Neuronal stem cell (in vitro differentiated cells): ENCODE measurements at regions not wholly inside any gene's neighbourhood (a gene's known extent, or its start where the extent isn't known, plus 50 kb on each side); places are given as distances from the start of the nearest gene placed in this dataset.

Experiments used
- DNase-seq: peaks from one replicate; pipeline ENCODE4 v3.0.0-alpha.2; 2013; ENCODE audit warnings: low spot score
- H2AFZ ChIP-seq: one replicate; pipeline ENCODE4 v1.6.1; 2013; ENCODE audit warnings: mild to moderate bottlenecking, low read length, inconsistent platforms
- H2AK5ac ChIP-seq: 2 replicates; pipeline ENCODE4 v1.6.1; 2013; ENCODE audit warnings: low read depth, mild to moderate bottlenecking, inconsistent platforms, low read length, moderate library complexity, mixed read lengths
- H2BK120ac ChIP-seq: 2 replicates; pipeline ENCODE4 v1.6.1; 2013; ENCODE audit warnings: low read depth, mild to moderate bottlenecking, inconsistent platforms, low read length, moderate library complexity, mixed read lengths
- H2BK12ac ChIP-seq: one replicate; pipeline ENCODE4 v1.6.1; 2013; ENCODE audit warnings: low read length, inconsistent platforms
- H2BK15ac ChIP-seq: 2 replicates; pipeline ENCODE4 v1.6.1; 2013; ENCODE audit warnings: mild to moderate bottlenecking, low read length, inconsistent platforms, mixed read lengths
- H2BK5ac ChIP-seq: one replicate; pipeline ENCODE4 v1.6.1; 2013; ENCODE audit warnings: inconsistent platforms, mild to moderate bottlenecking, low read length, moderate library complexity
- H3K14ac ChIP-seq: one replicate; pipeline ENCODE4 v1.6.1; 2013; ENCODE audit warnings: low read length, inconsistent platforms
- H3K18ac ChIP-seq: 2 replicates; pipeline ENCODE4 v1.6.1; 2013; ENCODE audit warnings: low read length, inconsistent platforms
- H3K23ac ChIP-seq: 2 replicates; pipeline ENCODE4 v1.6.1; 2013; ENCODE audit warnings: low read depth, mild to moderate bottlenecking, mixed read lengths, low read length, inconsistent platforms; ENCODE audit not compliant: poor library complexity
- H3K27ac ChIP-seq: replicated peaks from 3 replicates; pipeline ENCODE4 v1.5.1; 2013; ENCODE audit warnings: low read length, inconsistent platforms
- H3K27me3 ChIP-seq, 3 experiments: 2 replicates each; pipeline ENCODE4 v1.6.1; 2013; ENCODE audit warnings: low read length in 3 of 3, mild to moderate bottlenecking in 2 of 3, inconsistent platforms in 1 of 3, low read depth in 1 of 3, mixed read lengths in 1 of 3, moderate library complexity in 1 of 3; ENCODE audit not compliant: control insufficient read depth in 3 of 3, insufficient read depth in 3 of 3
- H3K36me3 ChIP-seq, 2 donors: replicated peaks in 1 of 2; 2 replicates each; pipeline ENCODE4 v1.6.1; 2013; ENCODE audit warnings: low read length in 2 of 2; ENCODE audit not compliant: control insufficient read depth in 2 of 2, insufficient read depth in 2 of 2
- H3K4ac ChIP-seq: 2 replicates; pipeline ENCODE4 v1.6.1; 2013; ENCODE audit warnings: inconsistent platforms, mild to moderate bottlenecking, low read length, moderate library complexity
- H3K4me1 ChIP-seq, 2 donors: 1 replicate in 1 of 2; 2 replicates in 1 of 2; pipeline ENCODE4 v1.6.1; 2013; ENCODE audit warnings: low read length in 2 of 2, low read depth in 1 of 2; ENCODE audit not compliant: control insufficient read depth in 2 of 2, insufficient read depth in 1 of 2
- H3K4me2 ChIP-seq: one replicate; pipeline ENCODE4 v1.6.1; 2013; ENCODE audit warnings: mild to moderate bottlenecking, low read length, inconsistent platforms; ENCODE audit not compliant: insufficient read depth, poor library complexity, severe bottlenecking
- H3K4me3 ChIP-seq, 2 donors: 2 replicates each; pipeline ENCODE4 v1.5.1; 2013; ENCODE audit warnings: low read length in 2 of 2, mild to moderate bottlenecking in 2 of 2, inconsistent platforms in 1 of 2, moderate library complexity in 1 of 2
- H3K79me1 ChIP-seq: one replicate; pipeline ENCODE4 v1.6.1; 2013; ENCODE audit warnings: low read depth, mild to moderate bottlenecking, inconsistent platforms, low read length, moderate library complexity
- H3K9ac ChIP-seq: one replicate; pipeline ENCODE4 v1.6.1; 2013; ENCODE audit warnings: mild to moderate bottlenecking, low read depth, low read length, inconsistent platforms; ENCODE audit not compliant: poor library complexity
- H3K9me3 ChIP-seq, 2 donors: replicated peaks in 1 of 2; 2 replicates each; pipeline versions ENCODE3 to v1.6.1; 2013; ENCODE audit warnings: low read length in 2 of 2, mild to moderate bottlenecking in 2 of 2, inconsistent platforms in 1 of 2, low read depth in 1 of 2, mixed read lengths in 1 of 2, moderate library complexity in 1 of 2; ENCODE audit not compliant: control insufficient read depth in 2 of 2, insufficient read depth in 1 of 2
- H4K8ac ChIP-seq: one replicate; pipeline ENCODE4 v1.6.1; 2013; ENCODE audit warnings: low read depth, mild to moderate bottlenecking, inconsistent platforms, low read length, moderate library complexity
- H4K91ac ChIP-seq: one replicate; pipeline ENCODE4 v1.6.1; 2013; ENCODE audit warnings: low read length, low read depth, mild to moderate bottlenecking, inconsistent platforms; ENCODE audit not compliant: poor library complexity
- WGBS, 2 donors: extraction: QIAGEN DNeasy Blood & Tissue Kit; methylation state at CpG; one replicate each; pipeline ENCODE4 v1.1.7; 2013; ENCODE audit warnings: missing lambda C conversion rate in 2 of 2, mixed read lengths in 1 of 2; ENCODE audit not compliant: insufficient read length in 2 of 2, insufficient replicate concordance in 1 of 2; ENCODE audit errors: extremely low coverage in 2 of 2; 5-methylcytosine and 5-hydroxymethylcytosine counted together

DNA sequence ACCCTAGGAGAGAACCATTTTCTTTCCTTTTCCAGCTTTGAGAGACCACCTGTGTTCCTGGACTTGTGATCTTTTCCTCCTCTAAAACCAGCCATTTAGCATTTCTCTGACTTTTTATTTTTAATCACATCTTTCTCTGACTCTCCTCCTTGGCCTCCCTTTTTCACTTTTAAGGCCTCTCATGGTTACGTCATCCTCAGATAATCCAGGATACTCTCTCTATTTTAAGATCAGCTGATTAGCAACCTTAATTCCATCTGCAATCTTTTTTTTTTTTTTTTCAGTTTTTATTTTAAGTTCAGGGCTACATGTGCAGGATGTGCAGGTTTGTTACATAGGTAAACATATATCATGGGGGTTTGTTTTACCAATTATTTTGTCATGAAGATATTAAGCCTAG, 54.0 kb downstream of the RFPL4B start:
- Histone ChIP-seq H2BK15ac (no peak overlapping the region), H3K4me2 (no peak overlapping the region)
- no CpG with 5 or more reads among the region's 1 CpG for WGBS, 2 donors

DNA sequence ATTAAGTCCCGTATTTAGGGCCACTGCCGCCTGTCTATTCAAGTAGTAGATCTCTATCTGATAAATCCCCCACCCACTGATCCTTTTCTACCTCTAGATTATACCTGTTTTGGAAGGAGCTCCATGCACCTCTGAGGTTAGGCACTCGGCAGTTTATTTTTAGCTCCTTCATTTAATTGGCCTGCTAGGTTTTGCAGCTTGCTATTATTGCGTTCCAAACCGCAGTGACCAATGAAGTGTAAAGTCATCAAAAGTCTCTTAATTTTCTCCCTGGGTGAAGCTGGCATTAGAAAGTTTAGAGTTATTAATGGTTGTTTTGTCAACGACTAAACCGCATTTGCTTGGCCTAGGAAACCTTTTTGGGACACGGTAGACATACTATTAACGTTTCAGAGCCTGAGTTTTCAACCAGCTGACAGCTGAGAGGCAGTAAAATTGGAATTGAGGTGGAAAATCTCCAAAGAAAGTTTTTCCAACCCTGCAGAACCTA, 60.0 kb downstream of the RFPL4B start:
- Histone ChIP-seq H3K27ac (no peak overlapping the region), H2BK5ac (no peak overlapping the region), H2AK5ac (no peak overlapping the region), H3K4ac (no peak overlapping the region), H4K8ac (no peak overlapping the region), H4K91ac (no peak overlapping the region), H3K36me3 (no peaks in the 10 kb centered on the region), H3K9me3 (no peaks in the 10 kb centered on the region), H2BK120ac (no peak overlapping the region), H3K14ac (no peak overlapping the region), H3K18ac (no peak overlapping the region), H2AFZ (no peak overlapping the region), H3K4me3 (no peak overlapping the region), H3K27me3 (no peaks in the 10 kb centered on the region), H3K4me2 (no peak overlapping the region), H3K4me1 (peaks cover 2 to 6% of the 10 kb centered on the region in 2 donors), H3K79me1 (no peaks in the 10 kb centered on the region), H2BK15ac (no peak overlapping the region), H3K23ac (no peak overlapping the region), H3K9ac (no peak overlapping the region), H2BK12ac (no peak overlapping the region)
- DNase-seq, result no peak
- no CpG with 5 or more reads among the region's 9 CpGs for WGBS, 2 donors

More for the DNA sequence above, 54.0 kb downstream of the RFPL4B start:
- no peak overlapping the region for H3K14ac ChIP-seq
- no peak overlapping the region for H2AFZ ChIP-seq
- no peak overlapping the region for H2BK12ac ChIP-seq
- H3K27ac ChIP-seq, result no peak overlapping the region
- no peak overlapping the region for H4K8ac ChIP-seq
- H3K4me1 ChIP-seq, result no peaks in the 10 kb centered on the region
- no peak overlapping the region for H2AK5ac ChIP-seq
- H3K23ac ChIP-seq, result no peak overlapping the region
- no peak overlapping the region for H3K4ac ChIP-seq
- DNase-seq, result no peak
- H3K36me3 ChIP-seq, result no peaks in the 10 kb centered on the region
- H3K18ac ChIP-seq, result no peak overlapping the region
- no peak overlapping the region for H4K91ac ChIP-seq
- H3K4me3 ChIP-seq, result no peak overlapping the region
- no peak overlapping the region for H3K9ac ChIP-seq
- no peak overlapping the region for H2BK5ac ChIP-seq
- H3K79me1 ChIP-seq, result no peaks in the 10 kb centered on the region
- H3K9me3 ChIP-seq, result peaks cover 6 to 10% of the 10 kb centered on the region in 2 donors
- H3K27me3 ChIP-seq, result no peaks in the 10 kb centered on the region
- H2BK120ac ChIP-seq, result no peak overlapping the region

DNA sequence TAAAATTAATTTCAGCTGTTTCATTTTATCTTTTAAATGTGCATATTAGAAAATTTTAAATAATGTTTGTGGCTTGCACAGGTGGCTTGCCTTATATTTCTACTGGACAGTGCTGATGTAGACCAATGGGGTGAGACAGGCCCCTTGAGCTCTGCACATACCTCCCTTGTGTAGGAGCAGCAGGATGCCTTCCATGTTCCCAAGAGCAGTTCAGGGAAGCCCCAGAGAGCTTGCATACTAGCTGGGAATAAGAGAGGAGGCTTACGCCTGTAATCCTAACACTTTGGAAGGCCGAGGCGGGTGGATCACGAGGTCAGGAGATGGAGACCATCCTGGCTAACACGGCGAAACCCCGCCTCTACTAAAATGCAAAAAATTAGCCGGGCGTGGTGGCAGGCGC, 61.4 kb downstream of the RFPL4B start:
- H3K27ac ChIP-seq, result no peak overlapping the region
- no peak overlapping the region for H3K23ac ChIP-seq
- H3K18ac ChIP-seq, result no peak overlapping the region
- H3K27me3 ChIP-seq, result no peaks in the 10 kb centered on the region
- H3K79me1 ChIP-seq, result no peaks in the 10 kb centered on the region
- H3K9me3 ChIP-seq, result no peaks in the 10 kb centered on the region
- H2AK5ac ChIP-seq, result no peak overlapping the region
- no peak overlapping the region for H2BK5ac ChIP-seq
- no peak overlapping the region for H2BK15ac ChIP-seq
- WGBS, 2 donors, result no CpG with 5 or more reads among the region's 10 CpGs
- no peak overlapping the region for H3K4me2 ChIP-seq
- H3K4ac ChIP-seq, result no peak overlapping the region
- no peak overlapping the region for H4K8ac ChIP-seq
- no peak overlapping the region for H4K91ac ChIP-seq
- H3K14ac ChIP-seq, result no peak overlapping the region
- no peak overlapping the region for H2BK12ac ChIP-seq
- H2AFZ ChIP-seq, result no peak overlapping the region
- no peaks in the 10 kb centered on the region for H3K36me3 ChIP-seq
- H3K4me1 ChIP-seq, result peaks cover 2 to 6% of the 10 kb centered on the region in 2 donors
- H3K4me3 ChIP-seq, result no peak overlapping the region
- DNase-seq, result no peak
- no peak overlapping the region for H3K9ac ChIP-seq
- no peak overlapping the region for H2BK120ac ChIP-seq

DNA sequence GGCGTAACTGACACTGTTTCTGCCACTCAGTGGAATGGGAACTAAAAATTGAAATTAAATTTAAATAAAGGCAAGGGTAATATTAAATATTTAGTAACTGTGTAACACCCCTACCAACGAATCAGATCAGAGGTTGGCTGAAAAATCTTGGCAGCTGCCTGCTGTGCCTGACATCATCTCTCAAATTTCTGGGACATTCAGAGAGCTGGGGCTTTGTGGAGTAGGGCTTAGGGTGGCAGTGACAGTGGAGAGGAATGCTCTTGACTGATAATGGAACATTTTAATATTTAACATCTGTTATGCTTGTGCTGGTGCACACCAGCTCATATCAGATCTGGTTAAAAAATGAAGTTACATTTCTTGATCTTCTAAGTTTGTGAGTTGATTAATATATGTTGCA, 62.2 kb downstream of the RFPL4B start:
- Histone ChIP-seq H3K23ac (no peak overlapping the region), H2BK120ac (no peak overlapping the region), H4K8ac (no peak overlapping the region), H2AFZ (no peak overlapping the region), H3K36me3 (no peaks in the 10 kb centered on the region), H2BK5ac (no peak overlapping the region), H3K4me3 (no peak overlapping the region), H3K4ac (no peak overlapping the region), H3K79me1 (no peaks in the 10 kb centered on the region), H2BK15ac (no peak overlapping the region), H3K9ac (no peak overlapping the region), H3K27ac (no peak overlapping the region), H3K9me3 (no peaks in the 10 kb centered on the region), H3K14ac (no peak overlapping the region), H3K27me3 (no peaks in the 10 kb centered on the region), H3K4me1 (peaks cover 2 to 6% of the 10 kb centered on the region in 2 donors), H3K18ac (no peak overlapping the region), H4K91ac (no peak overlapping the region), H2BK12ac (no peak overlapping the region), H3K4me2 (no peak overlapping the region), H2AK5ac (no peak overlapping the region)
- no peak for DNase-seq
- WGBS, 2 donors, result no CpG with 5 or more reads among the region's 2 CpGs
